ENCODE measurements at regions not wholly inside any gene's neighbourhood (a gene's known extent, or its start where the extent isn't known, plus 50 kb on each side); places are given as distances from the start of the nearest gene placed in this dataset.

DNA sequence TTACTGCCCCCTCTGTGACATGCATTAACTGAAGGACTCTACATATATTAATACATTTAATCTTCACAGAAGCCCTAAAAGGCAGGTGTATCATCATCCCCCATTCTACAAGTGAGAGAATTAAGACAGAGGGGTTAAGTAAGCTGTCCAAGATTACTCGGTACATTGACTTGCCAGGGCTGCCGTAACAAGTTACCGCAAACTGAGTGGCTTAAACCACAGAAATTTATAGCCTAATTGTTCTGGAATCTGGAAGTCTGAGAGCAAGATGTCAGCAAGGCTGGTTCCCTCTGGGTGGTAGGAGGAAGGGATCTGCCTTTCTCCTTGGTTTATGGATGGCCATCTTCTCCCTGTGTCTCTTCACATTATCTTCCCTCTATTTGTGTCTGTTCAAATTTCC is 605.5 kb downstream of the EPHA4 start:
- H3K4me1 ChIP-seq (ENCODE audit: insufficient read depth, low read length), result no peaks in the 10 kb centered on the region
- TF ChIP-seq, protein P1, sequence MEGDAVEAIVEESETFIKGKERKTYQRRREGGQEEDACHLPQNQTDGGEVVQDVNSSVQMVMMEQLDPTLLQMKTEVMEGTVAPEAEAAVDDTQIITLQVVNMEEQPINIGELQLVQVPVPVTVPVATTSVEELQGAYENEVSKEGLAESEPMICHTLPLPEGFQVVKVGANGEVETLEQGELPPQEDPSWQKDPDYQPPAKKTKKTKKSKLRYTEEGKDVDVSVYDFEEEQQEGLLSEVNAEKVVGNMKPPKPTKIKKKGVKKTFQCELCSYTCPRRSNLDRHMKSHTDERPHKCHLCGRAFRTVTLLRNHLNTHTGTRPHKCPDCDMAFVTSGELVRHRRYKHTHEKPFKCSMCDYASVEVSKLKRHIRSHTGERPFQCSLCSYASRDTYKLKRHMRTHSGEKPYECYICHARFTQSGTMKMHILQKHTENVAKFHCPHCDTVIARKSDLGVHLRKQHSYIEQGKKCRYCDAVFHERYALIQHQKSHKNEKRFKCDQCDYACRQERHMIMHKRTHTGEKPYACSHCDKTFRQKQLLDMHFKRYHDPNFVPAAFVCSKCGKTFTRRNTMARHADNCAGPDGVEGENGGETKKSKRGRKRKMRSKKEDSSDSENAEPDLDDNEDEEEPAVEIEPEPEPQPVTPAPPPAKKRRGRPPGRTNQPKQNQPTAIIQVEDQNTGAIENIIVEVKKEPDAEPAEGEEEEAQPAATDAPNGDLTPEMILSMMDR (conservative IDR thresholded peaks at IDR 0.05), result no peak
- H3K27me3 ChIP-seq (ENCODE audit: insufficient read depth, low read length), result no peaks in the 10 kb centered on the region
- no peak overlapping the region for H2AK5ac ChIP-seq (ENCODE audit: insufficient read length, low read length)
- H3K4me2 ChIP-seq (ENCODE audit: insufficient read depth, insufficient read length, low read length), result no peak overlapping the region
- H3K79me1 ChIP-seq (ENCODE audit: insufficient read depth, low read depth, low read length, poor library complexity, severe bottlenecking), result no peaks in the 10 kb centered on the region
- Mint-ChIP-seq H3K27me3 (ENCODE audit: low read depth) (no peaks in the 10 kb centered on the region), H3K9me3 (no peaks in the 10 kb centered on the region), H3K4me3 (no peak overlapping the region), H3K36me3 (ENCODE audit: insufficient read depth in 1 of 3, low read depth in 3 of 3) (no peaks in the 10 kb centered on the region), H3K27ac (peak overlapping the region in 1 of 3 experiments; percentile 18; a peak in 1 of 7 replicates), H3K4me1 (peaks cover 4 to 5% of the 10 kb centered on the region in 2 experiments)
- no peak overlapping the region for H2AFZ ChIP-seq (ENCODE audit: low read length)
- no peak overlapping the region for H4K8ac ChIP-seq (replicated peaks; ENCODE audit: insufficient read length, low read depth, low read length)
- H4K5ac ChIP-seq (ENCODE audit: insufficient read length, low read depth, low read length), result no peak overlapping the region
- H3K9ac ChIP-seq (ENCODE audit: extremely low read depth, insufficient read length, low read length), result no peak overlapping the region
- no peak overlapping the region for H3K56ac ChIP-seq (ENCODE audit: insufficient read length, low read depth, low read length)
- no peak overlapping the region for H3T11ph ChIP-seq (ENCODE audit: low read length)
- H2BK15ac ChIP-seq (ENCODE audit: low read depth, low read length), result no peak overlapping the region
- WGBS (ENCODE audit: extremely low coverage, insufficient read length, low lambda C conversion rate), result no CpG with 5 or more reads among the region's 3 CpGs
- no peak overlapping the region for H3K23ac ChIP-seq (ENCODE audit: insufficient read length, low read depth, low read length)
- no peak overlapping the region for H2BK5ac ChIP-seq (ENCODE audit: insufficient read length, low read length)
- no peaks in the 10 kb centered on the region for H3K79me2 ChIP-seq (ENCODE audit: insufficient read depth, low read length)
- H3K14ac ChIP-seq (ENCODE audit: insufficient read depth, low read length), result no peak overlapping the region
- no peaks in the 10 kb centered on the region for H3K23me2 ChIP-seq (ENCODE audit: insufficient read length, low read depth, low read length, poor library complexity, severe bottlenecking)
- no peak for DNase-seq
- H3K9me3 ChIP-seq (ENCODE audit: control insufficient read depth, low read depth, low read length), result no peaks in the 10 kb centered on the region
- no peak overlapping the region for H3K27ac ChIP-seq (ENCODE audit: insufficient read length, low read depth, low read length)
- no peak overlapping the region for H2BK120ac ChIP-seq (ENCODE audit: low read depth, low read length, poor library complexity, severe bottlenecking)
- no peaks in the 10 kb centered on the region for H4K20me1 ChIP-seq (ENCODE audit: control insufficient read depth, insufficient read depth, insufficient read length)
- H2BK12ac ChIP-seq (ENCODE audit: insufficient read length, low read depth, low read length), result no peak overlapping the region
- no peak overlapping the region for H2BK20ac ChIP-seq (ENCODE audit: low read depth, low read length, poor library complexity, severe bottlenecking)
- H3K4ac ChIP-seq (ENCODE audit: low read depth, low read length), result no peak overlapping the region
- no peak overlapping the region for H4K91ac ChIP-seq (ENCODE audit: insufficient read length, low read depth, low read length)
- no peak overlapping the region for H3K18ac ChIP-seq (ENCODE audit: insufficient read length, low read depth, low read length)
